ENCODE measurements at regions not wholly inside any gene's neighbourhood (a gene's known extent, or its start where the extent isn't known, plus 50 kb on each side); places are given as distances from the start of the nearest gene placed in this dataset.

GRCh38 chr2:105539331-105539730 is 140.5 kb upstream of the FHL2 start:
- Histone ChIP-seq H4K20me1 (ENCODE audit: insufficient read depth) (no peaks in the 10 kb centered on the region), H3K9ac (ENCODE audit: low read length) (no peak overlapping the region), H3K4me3 (replicated peaks in 1 of 2; ENCODE audit: low read depth in 1 of 2, low read length in 2 of 2) (no peak overlapping the region), H3K4me1 (ENCODE audit: control insufficient read depth in 1 of 2, insufficient read depth in 2 of 2, low read length in 2 of 2) (peaks cover 0 to 8% of the 10 kb centered on the region in 2 experiments; a peak in 1 of 4 replicates), H3K27ac (ENCODE audit: low read depth, low read length) (no peak overlapping the region), H3K9me2 (ENCODE audit: insufficient read depth) (no peaks in the 10 kb centered on the region), H3K9me3 (ENCODE audit: control insufficient read depth in 1 of 2, insufficient read depth in 1 of 2, low read depth in 1 of 2, low read length in 2 of 2) (no peaks in the 10 kb centered on the region), H3K79me2 (ENCODE audit: insufficient read depth, low read length) (no peaks in the 10 kb centered on the region), H3K27me3 (ENCODE audit: insufficient read depth, low read length) (peaks cover 10% of the 10 kb centered on the region; the same call in 1 of the 2 replicates), H3K36me3 (ENCODE audit: control insufficient read depth in 1 of 2, insufficient read depth in 2 of 2, low read length in 2 of 2) (no peaks in the 10 kb centered on the region), H3K4me2 (ENCODE audit: low read length) (no peak overlapping the region), H2AFZ (ENCODE audit: low read depth, low read length, poor library complexity, severe bottlenecking) (no peak overlapping the region)
- DNase-seq (ENCODE audit: low read depth, low spot score) (no peak), ATAC-seq (no peak)
- TF ChIP-seq TCF7L2 (IDR thresholded peaks at IDR 0.05; ENCODE audit: borderline replicate concordance, extremely low read depth, insufficient read depth, insufficient read length) (no peak), ZFX (IDR thresholded peaks at IDR 0.05) (no peak), ATF3 (IDR thresholded peaks at IDR 0.05) (no peak), CBX3 (IDR thresholded peaks at IDR 0.05; ENCODE audit: low read depth) (no peak), CEBPB (IDR thresholded peaks at IDR 0.05; ENCODE audit: low read depth) (no peak), SP1 (IDR thresholded peaks at IDR 0.05; ENCODE audit: low read depth) (no peak), ZBTB33 (IDR thresholded peaks at IDR 0.05; ENCODE audit: extremely low read depth, insufficient replicate concordance, low read length) (no peak), CTCF (IDR thresholded peaks at IDR 0.05 in 2 of 3, conservative IDR thresholded peaks at IDR 0.05 in 1 of 3; ENCODE audit: borderline replicate concordance in 1 of 3, insufficient read depth in 1 of 3, low read depth in 2 of 3, low read length in 2 of 3) (no peak), EZH2phosphoT487 (IDR thresholded peaks at IDR 0.05; ENCODE audit: borderline replicate concordance) (no peak), SIN3A (IDR thresholded peaks at IDR 0.05; ENCODE audit: low read depth) (no peak), POLR2A (IDR thresholded peaks at IDR 0.05; ENCODE audit: borderline replicate concordance, extremely low read depth, insufficient read depth, insufficient read length) (no peak), RAD21 (IDR thresholded peaks at IDR 0.05; ENCODE audit: low read depth) (no peak), FOSL1 (IDR thresholded peaks at IDR 0.05; ENCODE audit: low read depth) (no peak), REST (IDR thresholded peaks at IDR 0.05; ENCODE audit: low read depth) (no peak), JUND (IDR thresholded peaks at IDR 0.05) (no peak), ELF1 (IDR thresholded peaks at IDR 0.05; ENCODE audit: borderline replicate concordance, low read depth) (no peak), SRF (IDR thresholded peaks at IDR 0.05; ENCODE audit: low read depth) (no peak)
- intact Hi-C loops (cut with micrococcal nuclease) = no loop called here
- ChIA-PET RAD21 (ENCODE audit: low non-redundant PET in 1 of 2, low total read pairs in 2 of 2, uncharacterized antibody in 2 of 2, unreplicated experiment in 2 of 2) (interaction anchor here in 1 of 2 experiments (0.8 kb wide), 1 partner anchor 16 kb away, joined by 3 read pairs; no protein-coding TSS in a partner anchor), POLR2A (no interaction called here), CTCF (no interaction called here)
- no TSS peak for BruUV-seq (replicated peaks)

Measured in HCT116 (cell line).